HG02588 (cell line): ENCODE measurements at regions not wholly inside any gene's neighbourhood (a gene's known extent, or its start where the extent isn't known, plus 50 kb on each side); places are given as distances from the start of the nearest gene placed in this dataset.
A peak's percentile ranks its signal among the peaks of the same experiment; 100 is the strongest.

ENCODE experiments used
- ATAC-seq: cut with Tn5 transposase; IDR thresholded peaks from one replicate; pipeline ENCODE4 v1.9.1; 2021; ENCODE audit warnings: mild to moderate bottlenecking, moderate library complexity; ENCODE audit not compliant: unreplicated experiment

GRCh38 chr3:14286887-14287500 lies 108.4 kb downstream of the LSM3 start:
- no peak for ATAC-seq

- no peak for ATAC-seq
Observed at GRCh38 chr3:14288177-14288788, 109.7 kb downstream of the LSM3 start.

GRCh38 chr3:14288833-14289451 lies 110.3 kb downstream of the LSM3 start:
- no peak for ATAC-seq

GRCh38 chr3:14289590-14290461 lies 111.2 kb downstream of the LSM3 start:
- no peak for ATAC-seq

- no peak for ATAC-seq
Observed at GRCh38 chr3:14290631-14291385, 111.6 kb upstream of the SLC6A6 start.

GRCh38 chr3:14295037-14295436 lies 107.4 kb upstream of the SLC6A6 start:
- ATAC-seq: no peak

GRCh38 chr3:14295801-14296200 lies 106.6 kb upstream of the SLC6A6 start:
- ATAC-seq: no peak

GRCh38 chr3:14297305-14297704 lies 105.1 kb upstream of the SLC6A6 start:
- no peak for ATAC-seq

GRCh38 chr3:14297784-14298236 lies 104.6 kb upstream of the SLC6A6 start:
- no peak for ATAC-seq

- ATAC-seq: no peak
Observed at GRCh38 chr3:14298442-14298841, 104.0 kb upstream of the SLC6A6 start.

- no peak for ATAC-seq
Observed at GRCh38 chr3:14298991-14299555, 103.3 kb upstream of the SLC6A6 start.

- ATAC-seq: peak; percentile 58
Observed at GRCh38 chr3:14299767-14300166, 102.6 kb upstream of the SLC6A6 start.

- ATAC-seq: no peak
Observed at GRCh38 chr3:14300721-14301399, 101.5 kb upstream of the SLC6A6 start.

GRCh38 chr3:14301558-14301957 lies 100.8 kb upstream of the SLC6A6 start:
- no peak for ATAC-seq

GRCh38 chr3:14303336-14304100 lies 98.9 kb upstream of the SLC6A6 start:
- no peak for ATAC-seq

GRCh38 chr3:14304101-14305045 lies 98.0 kb upstream of the SLC6A6 start:
- no peak for ATAC-seq

- no peak for ATAC-seq
Observed at GRCh38 chr3:14305324-14305723, 97.1 kb upstream of the SLC6A6 start.

GRCh38 chr3:14306142-14306541 lies 96.3 kb upstream of the SLC6A6 start:
- ATAC-seq: no peak
